Calu3 (cell line): ENCODE measurements at regions not wholly inside any gene's neighbourhood (a gene's known extent, or its start where the extent isn't known, plus 50 kb on each side); places are given as distances from the start of the nearest gene placed in this dataset.

ENCODE experiments used
- BruUV-seq: library from RNA; stranded (reverse); fragments of 400-500 nt; replicated peaks from 2 replicates; lab custom pipeline; 2021; lab: Mats Ljungman, UMichigan
- CTCF ChIA-PET: fragments of 300-600 bp; sonication (Branson Sonifier 250); formaldehyde crosslinking; loops from one replicate; lab custom pipeline; 2022; ENCODE audit warnings: antibody characterized with exemption; lab: Charles Lee
- DNase-seq: peaks from one replicate; pipeline ENCODE4 v3.0.0; 2022
- H3K27ac Mint-ChIP-seq: one replicate; pipeline ENCODE4 v1.8.0; 2022; ENCODE audit warnings: mixed read lengths; ENCODE audit not compliant: unreplicated experiment
- H3K27me3 Mint-ChIP-seq: one replicate; pipeline ENCODE4 v1.8.0; 2022; ENCODE audit warnings: mixed read lengths; ENCODE audit not compliant: unreplicated experiment
- H3K36me3 Mint-ChIP-seq: one replicate; pipeline ENCODE4 v1.8.0; 2022; ENCODE audit warnings: mild to moderate bottlenecking, moderate library complexity, mixed read lengths; ENCODE audit not compliant: insufficient read depth, unreplicated experiment
- H3K4me1 Mint-ChIP-seq: one replicate; pipeline ENCODE4 v1.8.0; 2022; ENCODE audit warnings: mild to moderate bottlenecking, low read depth, mixed read lengths; ENCODE audit not compliant: unreplicated experiment
- H3K4me3 Mint-ChIP-seq: one replicate; pipeline ENCODE4 v1.8.0; 2022; ENCODE audit warnings: mild to moderate bottlenecking, low read depth, moderate library complexity, mixed read lengths; ENCODE audit not compliant: unreplicated experiment
- H3K9me3 Mint-ChIP-seq: one replicate; pipeline ENCODE4 v1.8.0; 2022; ENCODE audit warnings: low read depth, mixed read lengths; ENCODE audit not compliant: unreplicated experiment
- intact Hi-C: fragments of 100-400 bp; cut with micrococcal nuclease; formaldehyde crosslinking; loops from one replicate; pipeline ENCODE4 v1.10.0; 2022; ENCODE audit not compliant: unreplicated experiment
- TF ChIP-seq, protein P1 (sequence below): fragments of 200-600 bp; IDR thresholded peaks from one replicate; pipeline ENCODE4 v1.8.0; 2022; ENCODE audit warnings: antibody characterized with exemption; ENCODE audit not compliant: unreplicated experiment

DNA sequence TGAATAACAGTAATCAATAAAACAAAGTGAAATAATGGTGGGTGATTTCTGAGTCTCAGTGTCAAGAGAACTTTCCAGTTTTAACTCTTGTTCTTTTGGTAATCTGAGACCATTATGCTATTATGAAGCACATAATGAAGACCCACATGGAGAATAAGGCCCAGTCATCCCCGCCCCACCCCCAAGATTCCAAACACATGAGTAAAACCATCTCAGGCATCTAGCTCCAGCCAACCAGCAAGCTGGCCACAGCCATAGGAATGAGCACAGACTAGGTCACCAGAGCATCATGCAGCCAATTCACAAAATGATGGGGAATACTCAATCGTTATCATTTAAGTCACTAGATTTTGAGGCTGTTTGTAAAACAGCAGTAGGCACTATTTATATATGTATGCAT lies 1769.0 kb upstream of the PCDH20 start:
- no peaks in the 10 kb centered on the region for H3K4me1 Mint-ChIP-seq
- H3K27me3 Mint-ChIP-seq = no peaks in the 10 kb centered on the region
- DNase-seq = no peak
- CTCF ChIA-PET = no interaction called here
- TF ChIP-seq, protein P1, sequence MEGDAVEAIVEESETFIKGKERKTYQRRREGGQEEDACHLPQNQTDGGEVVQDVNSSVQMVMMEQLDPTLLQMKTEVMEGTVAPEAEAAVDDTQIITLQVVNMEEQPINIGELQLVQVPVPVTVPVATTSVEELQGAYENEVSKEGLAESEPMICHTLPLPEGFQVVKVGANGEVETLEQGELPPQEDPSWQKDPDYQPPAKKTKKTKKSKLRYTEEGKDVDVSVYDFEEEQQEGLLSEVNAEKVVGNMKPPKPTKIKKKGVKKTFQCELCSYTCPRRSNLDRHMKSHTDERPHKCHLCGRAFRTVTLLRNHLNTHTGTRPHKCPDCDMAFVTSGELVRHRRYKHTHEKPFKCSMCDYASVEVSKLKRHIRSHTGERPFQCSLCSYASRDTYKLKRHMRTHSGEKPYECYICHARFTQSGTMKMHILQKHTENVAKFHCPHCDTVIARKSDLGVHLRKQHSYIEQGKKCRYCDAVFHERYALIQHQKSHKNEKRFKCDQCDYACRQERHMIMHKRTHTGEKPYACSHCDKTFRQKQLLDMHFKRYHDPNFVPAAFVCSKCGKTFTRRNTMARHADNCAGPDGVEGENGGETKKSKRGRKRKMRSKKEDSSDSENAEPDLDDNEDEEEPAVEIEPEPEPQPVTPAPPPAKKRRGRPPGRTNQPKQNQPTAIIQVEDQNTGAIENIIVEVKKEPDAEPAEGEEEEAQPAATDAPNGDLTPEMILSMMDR = no peak
- H3K4me3 Mint-ChIP-seq = no peak overlapping the region
- BruUV-seq = no TSS peak
- H3K9me3 Mint-ChIP-seq = peaks cover 4% of the 10 kb centered on the region
- no peaks in the 10 kb centered on the region for H3K36me3 Mint-ChIP-seq
- no peak overlapping the region for H3K27ac Mint-ChIP-seq
- intact Hi-C loops = no loop called here

GRCh38 chr13:63175536-63175935 lies 1759.9 kb upstream of the PCDH20 start:
- Mint-ChIP-seq H3K9me3 (peaks cover 4% of the 10 kb centered on the region), H3K27me3 (no peaks in the 10 kb centered on the region), H3K4me3 (no peak overlapping the region), H3K27ac (no peak overlapping the region), H3K4me1 (no peaks in the 10 kb centered on the region), H3K36me3 (no peaks in the 10 kb centered on the region)
- TF ChIP-seq, protein P1 = no peak
- DNase-seq = no peak
- no TSS peak for BruUV-seq
- CTCF ChIA-PET = no interaction called here
- intact Hi-C loops = no loop called here

- Mint-ChIP-seq H3K4me1 (no peaks in the 10 kb centered on the region), H3K36me3 (no peaks in the 10 kb centered on the region), H3K27ac (no peak overlapping the region), H3K27me3 (no peaks in the 10 kb centered on the region), H3K9me3 (no peaks in the 10 kb centered on the region), H3K4me3 (no peak overlapping the region)
- no peak for DNase-seq
- TF ChIP-seq, protein P1 = no peak
- BruUV-seq = no TSS peak
- intact Hi-C loops = no loop called here
- CTCF ChIA-PET = no interaction called here
Measured at GRCh38 chr13:63167699-63168337, 1752.2 kb upstream of the PCDH20 start.

DNA sequence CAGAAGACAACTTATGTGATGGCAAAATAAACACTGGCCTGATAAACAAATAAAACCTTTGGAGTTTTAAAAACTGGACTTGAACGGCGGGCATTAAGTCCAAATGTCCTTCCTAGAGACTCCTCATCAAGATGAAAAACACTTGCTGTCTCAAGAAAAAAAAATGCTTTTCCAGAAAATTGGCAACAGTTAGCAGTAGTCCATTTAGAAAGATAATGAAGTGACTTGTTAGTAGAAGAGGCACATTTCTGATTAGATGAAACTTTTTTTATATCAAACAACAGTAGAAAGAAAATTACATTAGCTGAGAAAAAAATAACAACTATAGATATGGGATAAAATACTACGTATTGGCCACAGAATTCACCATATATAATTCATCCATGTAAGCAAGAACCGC lies 1750.7 kb upstream of the PCDH20 start:
- no TSS peak for BruUV-seq
- CTCF ChIA-PET = no interaction called here
- Mint-ChIP-seq H3K27ac (no peak overlapping the region), H3K27me3 (no peaks in the 10 kb centered on the region), H3K36me3 (no peaks in the 10 kb centered on the region), H3K4me1 (no peaks in the 10 kb centered on the region), H3K4me3 (no peak overlapping the region), H3K9me3 (peaks cover 4% of the 10 kb centered on the region)
- DNase-seq = no peak
- intact Hi-C loops = no loop called here
- TF ChIP-seq, protein P1 = no peak
